GM18868 (cell line): ENCODE measurements at regions not wholly inside any gene's neighbourhood (a gene's known extent, or its start where the extent isn't known, plus 50 kb on each side); places are given as distances from the start of the nearest gene placed in this dataset.

Source experiments
- ATAC-seq: cut with Tn5 transposase; IDR thresholded peaks from one replicate; pipeline ENCODE4 v1.9.1; 2021; ENCODE audit warnings: mild to moderate bottlenecking, moderate library complexity; ENCODE audit not compliant: unreplicated experiment

GRCh38 chr14:44788612-44789011 lies 173.1 kb downstream of the KLHL28 start:
- no peak for ATAC-seq

- no peak for ATAC-seq
Observed at GRCh38 chr14:44785096-44785495, 176.7 kb downstream of the KLHL28 start.

- no peak for ATAC-seq
Observed at GRCh38 chr14:44783901-44784300, 177.8 kb downstream of the KLHL28 start.

- no peak for ATAC-seq
Observed at GRCh38 chr14:44782775-44783238, 178.9 kb downstream of the KLHL28 start.

- ATAC-seq = no peak
Observed at GRCh38 chr14:44780989-44781388, 180.8 kb downstream of the KLHL28 start.

- peak; percentile 73 for ATAC-seq
Observed at GRCh38 chr14:44778604-44779003, 183.1 kb downstream of the KLHL28 start.

GRCh38 chr14:44777584-44777983 lies 184.2 kb downstream of the KLHL28 start:
- no peak for ATAC-seq

- ATAC-seq = no peak
Observed at GRCh38 chr14:44775248-44775647, 186.5 kb downstream of the KLHL28 start.

GRCh38 chr14:44774396-44774795 lies 187.4 kb downstream of the KLHL28 start:
- ATAC-seq = no peak

- ATAC-seq = no peak
Observed at GRCh38 chr14:44771496-44771895, 190.3 kb downstream of the KLHL28 start.

GRCh38 chr14:44770201-44770600 lies 191.5 kb downstream of the KLHL28 start:
- no peak for ATAC-seq

- no peak for ATAC-seq
Observed at GRCh38 chr14:44768935-44769334, 192.8 kb downstream of the KLHL28 start.

- ATAC-seq = no peak
Observed at GRCh38 chr14:44767646-44768173, 194.0 kb downstream of the KLHL28 start.

- ATAC-seq = no peak
Observed at GRCh38 chr14:44766285-44766684, 195.5 kb downstream of the KLHL28 start.

- no peak for ATAC-seq
Observed at GRCh38 chr14:44763356-44763755, 198.4 kb downstream of the KLHL28 start.

GRCh38 chr14:44759277-44759676 lies 202.5 kb downstream of the KLHL28 start:
- ATAC-seq = no peak

GRCh38 chr14:44756554-44756953 lies 205.2 kb downstream of the KLHL28 start:
- ATAC-seq = no peak

- no peak for ATAC-seq
Observed at GRCh38 chr14:44745371-44745770, 216.4 kb downstream of the KLHL28 start.

- ATAC-seq = no peak
Observed at GRCh38 chr14:44742202-44742601, 219.5 kb downstream of the KLHL28 start.

GRCh38 chr14:44741431-44741830 lies 220.3 kb downstream of the KLHL28 start:
- ATAC-seq = no peak

- ATAC-seq = no peak
Observed at GRCh38 chr14:44736326-44736725, 225.4 kb downstream of the KLHL28 start.

- no peak for ATAC-seq
Observed at GRCh38 chr14:44732144-44732543, 225.1 kb upstream of the FSCB start.

GRCh38 chr14:44730860-44731259 lies 223.8 kb upstream of the FSCB start:
- ATAC-seq = no peak
